ENCODE measurements at regions not wholly inside any gene's neighbourhood (a gene's known extent, or its start where the extent isn't known, plus 50 kb on each side); places are given as distances from the start of the nearest gene placed in this dataset.

GRCh38 chrX:21056622-21057021, 317.6 kb upstream of the CNKSR2 start:
- TF ChIP-seq, protein P1, sequence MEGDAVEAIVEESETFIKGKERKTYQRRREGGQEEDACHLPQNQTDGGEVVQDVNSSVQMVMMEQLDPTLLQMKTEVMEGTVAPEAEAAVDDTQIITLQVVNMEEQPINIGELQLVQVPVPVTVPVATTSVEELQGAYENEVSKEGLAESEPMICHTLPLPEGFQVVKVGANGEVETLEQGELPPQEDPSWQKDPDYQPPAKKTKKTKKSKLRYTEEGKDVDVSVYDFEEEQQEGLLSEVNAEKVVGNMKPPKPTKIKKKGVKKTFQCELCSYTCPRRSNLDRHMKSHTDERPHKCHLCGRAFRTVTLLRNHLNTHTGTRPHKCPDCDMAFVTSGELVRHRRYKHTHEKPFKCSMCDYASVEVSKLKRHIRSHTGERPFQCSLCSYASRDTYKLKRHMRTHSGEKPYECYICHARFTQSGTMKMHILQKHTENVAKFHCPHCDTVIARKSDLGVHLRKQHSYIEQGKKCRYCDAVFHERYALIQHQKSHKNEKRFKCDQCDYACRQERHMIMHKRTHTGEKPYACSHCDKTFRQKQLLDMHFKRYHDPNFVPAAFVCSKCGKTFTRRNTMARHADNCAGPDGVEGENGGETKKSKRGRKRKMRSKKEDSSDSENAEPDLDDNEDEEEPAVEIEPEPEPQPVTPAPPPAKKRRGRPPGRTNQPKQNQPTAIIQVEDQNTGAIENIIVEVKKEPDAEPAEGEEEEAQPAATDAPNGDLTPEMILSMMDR (IDR thresholded peaks at IDR 0.05) = no peak
- no peaks in the 10 kb centered on the region for H3K27me3 Mint-ChIP-seq (ENCODE audit: low read depth)
- no peak overlapping the region for H3K27ac Mint-ChIP-seq (ENCODE audit: unreplicated experiment)
- H3K36me3 Mint-ChIP-seq (ENCODE audit: low read depth) = no peaks in the 10 kb centered on the region
- H3K9me3 Mint-ChIP-seq (ENCODE audit: low read depth) = peaks cover 40% of the 10 kb centered on the region
- H3K4me1 Mint-ChIP-seq (ENCODE audit: low read depth) = no peaks in the 10 kb centered on the region
- no peak overlapping the region for H3K4me3 Mint-ChIP-seq (ENCODE audit: unreplicated experiment)
- no peak for DNase-seq (ENCODE audit: low spot score)

- H3K36me3 Mint-ChIP-seq (ENCODE audit: low read depth) = no peaks in the 10 kb centered on the region
- peaks cover 3% of the 10 kb centered on the region for H3K9me3 Mint-ChIP-seq (ENCODE audit: low read depth)
- H3K27me3 Mint-ChIP-seq (ENCODE audit: low read depth) = peaks cover 9% of the 10 kb centered on the region
- TF ChIP-seq, protein P1 (IDR thresholded peaks at IDR 0.05) = no peak
- H3K4me3 Mint-ChIP-seq (ENCODE audit: unreplicated experiment) = no peak overlapping the region
- H3K27ac Mint-ChIP-seq (ENCODE audit: unreplicated experiment) = no peak overlapping the region
- H3K4me1 Mint-ChIP-seq (ENCODE audit: low read depth) = no peaks in the 10 kb centered on the region
- no peak for DNase-seq (ENCODE audit: low spot score)
Observed at GRCh38 chrX:21047034-21047455, 327.2 kb upstream of the CNKSR2 start.

GRCh38 chrX:21014326-21014725, 359.9 kb upstream of the CNKSR2 start:
- no peak overlapping the region for H3K27ac Mint-ChIP-seq (ENCODE audit: unreplicated experiment)
- H3K27me3 Mint-ChIP-seq (ENCODE audit: low read depth) = no peaks in the 10 kb centered on the region
- TF ChIP-seq, protein P1 (IDR thresholded peaks at IDR 0.05) = no peak
- DNase-seq (ENCODE audit: low spot score) = no peak
- H3K4me1 Mint-ChIP-seq (ENCODE audit: low read depth) = no peaks in the 10 kb centered on the region
- no peaks in the 10 kb centered on the region for H3K36me3 Mint-ChIP-seq (ENCODE audit: low read depth)
- no peak overlapping the region for H3K4me3 Mint-ChIP-seq (ENCODE audit: unreplicated experiment)
- H3K9me3 Mint-ChIP-seq (ENCODE audit: low read depth) = peaks cover 18% of the 10 kb centered on the region

GRCh38 chrX:21004835-21005234, 369.4 kb upstream of the CNKSR2 start:
- H3K36me3 Mint-ChIP-seq (ENCODE audit: low read depth) = no peaks in the 10 kb centered on the region
- H3K27ac Mint-ChIP-seq (ENCODE audit: unreplicated experiment) = no peak overlapping the region
- no peaks in the 10 kb centered on the region for H3K9me3 Mint-ChIP-seq (ENCODE audit: low read depth)
- no peak for DNase-seq (ENCODE audit: low spot score)
- TF ChIP-seq, protein P1 (IDR thresholded peaks at IDR 0.05) = no peak
- H3K4me3 Mint-ChIP-seq (ENCODE audit: unreplicated experiment) = no peak overlapping the region
- H3K4me1 Mint-ChIP-seq (ENCODE audit: low read depth) = no peaks in the 10 kb centered on the region
- H3K27me3 Mint-ChIP-seq (ENCODE audit: low read depth) = peaks cover 2% of the 10 kb centered on the region

- TF ChIP-seq, protein P1 (IDR thresholded peaks at IDR 0.05) = no peak
- Mint-ChIP-seq H3K36me3 (ENCODE audit: low read depth) (no peaks in the 10 kb centered on the region), H3K27ac (ENCODE audit: unreplicated experiment) (no peak overlapping the region), H3K4me1 (ENCODE audit: low read depth) (no peaks in the 10 kb centered on the region), H3K9me3 (ENCODE audit: low read depth) (no peaks in the 10 kb centered on the region), H3K27me3 (ENCODE audit: low read depth) (peaks cover 3% of the 10 kb centered on the region), H3K4me3 (ENCODE audit: unreplicated experiment) (no peak overlapping the region)
- DNase-seq (ENCODE audit: low spot score) = no peak
Observed at GRCh38 chrX:20995829-20996228, 378.4 kb upstream of the CNKSR2 start.
